Panc1 (cell line): ENCODE measurements at regions not wholly inside any gene's neighbourhood (a gene's known extent, or its start where the extent isn't known, plus 50 kb on each side); places are given as distances from the start of the nearest gene placed in this dataset.

Experiments
- ATAC-seq: fragments of 200-7000 bp; cut with Tn5 transposase; 2 replicates; pipeline ENCODE4 v1.9.1; 2020; ENCODE audit warnings: mild to moderate bottlenecking, moderate library complexity
- BruUV-seq: library from RNA; stranded (reverse); fragments of 400-500 nt; replicated peaks from 2 replicates; lab custom pipeline; 2021; lab: Mats Ljungman, UMichigan
- CTCF ChIA-PET: fragments of 300-600 bp; sonication (Branson Sonifier 250); formaldehyde crosslinking; loops from one replicate; lab custom pipeline; 2022; ENCODE audit warnings: antibody characterized with exemption; lab: Charles Lee
- POLR2A ChIA-PET: fragments of 300-600 bp; sonication (Branson Sonifier 250); formaldehyde crosslinking; loops from one replicate; lab custom pipeline; 2022; ENCODE audit warnings: antibody characterized with exemption; lab: Charles Lee
- DNase-seq: peaks from one replicate; pipeline ENCODE4 v3.0.0-alpha.2; 2010; ENCODE audit warnings: low read depth, low spot score
- H3K27ac ChIP-seq: 2 replicates; pipeline ENCODE4 v1.5.1; 2011; ENCODE audit warnings: mild to moderate bottlenecking, low read length, inconsistent platforms
- H3K27me3 ChIP-seq: fragments of 200-500 bp; sonication (Bioruptor generic); 2 replicates; pipeline ENCODE4 v1.6.0; 2014; ENCODE audit warnings: low read length, inconsistent platforms; ENCODE audit not compliant: control insufficient read depth, insufficient read depth
- H3K36me3 ChIP-seq: fragments of 200-500 bp; sonication (Bioruptor generic); 2 replicates; pipeline ENCODE4 v1.5.1; 2014; ENCODE audit warnings: inconsistent platforms, mild to moderate bottlenecking, low read length, moderate library complexity; ENCODE audit not compliant: control insufficient read depth, insufficient read depth
- H3K4me1 ChIP-seq: 2 replicates; pipeline ENCODE4 v1.5.1; 2011; ENCODE audit warnings: inconsistent platforms, mild to moderate bottlenecking, low read length, moderate library complexity; ENCODE audit not compliant: control insufficient read depth, insufficient read depth
- H3K4me3 ChIP-seq, 2 experiments: 2 replicates each; pipeline ENCODE4 v1.5.1; 2011 to 2012; ENCODE audit warnings: low read depth in 2 of 2, low read length in 2 of 2, mild to moderate bottlenecking in 2 of 2, inconsistent platforms in 1 of 2, moderate library complexity in 1 of 2
- H3K9me3 ChIP-seq: fragments of 200-500 bp; sonication (Bioruptor generic); 2 replicates; pipeline ENCODE4 v1.5.1; 2014; ENCODE audit warnings: low read depth, mild to moderate bottlenecking, inconsistent platforms, low read length, moderate library complexity; ENCODE audit not compliant: control insufficient read depth, insufficient read depth
- CTCF ChIP-seq: fragments of 450-650 bp; IDR thresholded peaks from 2 replicates; pipeline ENCODE4 v1.5.1; 2017; ENCODE audit warnings: mild to moderate bottlenecking
- POLR2AphosphoS5 ChIP-seq: IDR thresholded peaks from 2 replicates; pipeline ENCODE4 v1.6.1; 2012; ENCODE audit warnings: mild to moderate bottlenecking, low read depth, low read length, moderate library complexity
- REST ChIP-seq, 2 experiments: IDR thresholded peaks; 2 replicates each; pipeline ENCODE4 v1.6.1; 2011 to 2012; ENCODE audit warnings: low read depth in 2 of 2, control low read depth in 1 of 2, low read length in 1 of 2, mild to moderate bottlenecking in 1 of 2, moderate library complexity in 1 of 2; ENCODE audit not compliant: insufficient read depth in 1 of 2
- SIN3A ChIP-seq: IDR thresholded peaks from 2 replicates; pipeline ENCODE4 v1.6.1; 2012; ENCODE audit warnings: low read depth, mild to moderate bottlenecking, low read length, moderate library complexity, borderline replicate concordance; ENCODE audit not compliant: insufficient read depth
- TCF7L2 ChIP-seq: IDR thresholded peaks from 2 replicates; pipeline ENCODE4 v1.6.1; 2011; ENCODE audit warnings: mild to moderate bottlenecking, low read depth, low read length, inconsistent platforms
- in situ Hi-C: cut with HindIII; loops from 2 replicates; pipeline ENCODE4 v1.10.0; 2016; ENCODE audit warnings: low sequenced_read_pairs, low pct_unique_long_range_greater_than_20kb
- intact Hi-C: fragments of 100-400 bp; cut with micrococcal nuclease; formaldehyde crosslinking; loops from one replicate; pipeline ENCODE4 v1.10.0; 2022; ENCODE audit not compliant: unreplicated experiment

- intact Hi-C loops: no loop called here
- Histone ChIP-seq H3K4me1 (peaks cover 7% of the 10 kb centered on the region), H3K36me3 (no peaks in the 10 kb centered on the region), H3K4me3 (no peak overlapping the region), H3K9me3 (no peaks in the 10 kb centered on the region), H3K27me3 (no peaks in the 10 kb centered on the region), H3K27ac (no peak overlapping the region)
- DNase-seq (no peak), ATAC-seq (no peak)
- POLR2A ChIA-PET: interaction anchor here (0.7 kb wide), 1 partner anchor 1356 kb away, joined by 6 read pairs; no protein-coding TSS in a partner anchor
- CTCF ChIA-PET: interaction anchor here (0.5 kb wide), 1 partner anchor 13 kb away, joined by 7 read pairs; no protein-coding TSS in a partner anchor
- BruUV-seq: no TSS peak
- TF ChIP-seq POLR2AphosphoS5 (no peak), TCF7L2 (no peak), CTCF (no peak), REST (IDR thresholded peaks at IDR 0.05; ENCODE audit: insufficient read depth in 1 of 2, low read depth in 2 of 2, low read length in 1 of 2) (no peak)
- in situ Hi-C loops: no loop called here
Observed at GRCh38 chr15:66644869-66645268, 57.2 kb upstream of the SMAD6 start.

GRCh38 chr15:66646308-66646707 is 55.7 kb upstream of the SMAD6 start:
- POLR2A ChIA-PET: no interaction called here
- ATAC-seq (no peak), DNase-seq (no peak)
- in situ Hi-C loops: no loop called here
- peaks cover 15% of the 10 kb centered on the region for H3K4me1 ChIP-seq
- BruUV-seq: no TSS peak
- H3K27me3 ChIP-seq: no peaks in the 10 kb centered on the region
- no peak overlapping the region for H3K27ac ChIP-seq
- intact Hi-C loops: no loop called here
- CTCF ChIA-PET: no interaction called here
- H3K4me3 ChIP-seq: no peak overlapping the region
- no peak for TF ChIP-seq POLR2AphosphoS5
- no peak for TF ChIP-seq REST (IDR thresholded peaks at IDR 0.05; ENCODE audit: insufficient read depth in 1 of 2, low read depth in 2 of 2, low read length in 1 of 2)
- TF ChIP-seq TCF7L2: no peak
- no peak for TF ChIP-seq CTCF
- no peak for TF ChIP-seq SIN3A
- H3K36me3 ChIP-seq: no peaks in the 10 kb centered on the region
- H3K9me3 ChIP-seq: no peaks in the 10 kb centered on the region
